ENCODE measurements at regions not wholly inside any gene's neighbourhood (a gene's known extent, or its start where the extent isn't known, plus 50 kb on each side); places are given as distances from the start of the nearest gene placed in this dataset.

DNA sequence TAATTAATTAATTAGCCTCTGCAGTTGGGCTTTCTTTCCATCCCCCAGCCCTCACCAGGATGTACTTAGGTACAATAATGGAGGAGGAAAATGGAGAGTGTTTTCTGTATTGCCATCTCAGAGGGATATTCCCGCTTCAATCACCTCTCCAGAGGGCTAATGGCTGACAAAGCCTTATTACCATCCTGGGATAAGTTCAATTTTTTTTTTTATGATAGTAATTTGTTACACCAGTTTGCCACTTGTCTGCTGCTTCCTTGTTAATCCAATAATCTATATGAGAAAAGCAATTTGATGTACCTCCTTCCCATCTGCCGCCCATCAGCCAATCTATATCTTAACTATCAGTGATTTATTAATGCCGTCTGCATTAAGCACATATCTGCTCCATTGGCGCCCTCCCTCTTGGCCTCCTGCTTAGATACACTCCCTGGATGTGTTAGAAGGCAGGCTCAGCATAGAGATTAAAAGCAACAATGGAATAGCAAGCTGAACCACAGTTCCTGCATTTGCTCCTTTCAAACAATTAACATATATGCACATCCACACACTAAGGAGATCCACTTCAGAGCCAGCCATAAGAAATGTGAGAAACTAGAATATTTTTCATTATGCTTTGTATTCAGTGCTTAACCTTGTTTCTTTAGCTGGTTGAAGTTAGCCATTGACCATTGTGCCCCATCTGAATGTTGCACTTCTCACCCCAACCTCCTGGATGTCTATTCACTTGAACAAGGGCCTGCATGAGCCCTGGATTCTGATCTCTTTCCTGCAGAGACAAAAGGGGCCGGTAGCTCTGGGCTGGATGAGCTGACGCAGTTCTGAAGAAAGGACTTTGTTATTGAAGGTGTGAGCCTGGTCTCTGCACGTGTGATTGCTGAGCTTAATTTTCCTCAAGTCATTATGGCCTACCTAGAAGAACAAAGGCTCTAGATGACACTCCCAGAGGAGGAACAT is 237.3 kb upstream of the GAP43 start:
- TF ChIP-seq, protein P1, sequence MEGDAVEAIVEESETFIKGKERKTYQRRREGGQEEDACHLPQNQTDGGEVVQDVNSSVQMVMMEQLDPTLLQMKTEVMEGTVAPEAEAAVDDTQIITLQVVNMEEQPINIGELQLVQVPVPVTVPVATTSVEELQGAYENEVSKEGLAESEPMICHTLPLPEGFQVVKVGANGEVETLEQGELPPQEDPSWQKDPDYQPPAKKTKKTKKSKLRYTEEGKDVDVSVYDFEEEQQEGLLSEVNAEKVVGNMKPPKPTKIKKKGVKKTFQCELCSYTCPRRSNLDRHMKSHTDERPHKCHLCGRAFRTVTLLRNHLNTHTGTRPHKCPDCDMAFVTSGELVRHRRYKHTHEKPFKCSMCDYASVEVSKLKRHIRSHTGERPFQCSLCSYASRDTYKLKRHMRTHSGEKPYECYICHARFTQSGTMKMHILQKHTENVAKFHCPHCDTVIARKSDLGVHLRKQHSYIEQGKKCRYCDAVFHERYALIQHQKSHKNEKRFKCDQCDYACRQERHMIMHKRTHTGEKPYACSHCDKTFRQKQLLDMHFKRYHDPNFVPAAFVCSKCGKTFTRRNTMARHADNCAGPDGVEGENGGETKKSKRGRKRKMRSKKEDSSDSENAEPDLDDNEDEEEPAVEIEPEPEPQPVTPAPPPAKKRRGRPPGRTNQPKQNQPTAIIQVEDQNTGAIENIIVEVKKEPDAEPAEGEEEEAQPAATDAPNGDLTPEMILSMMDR (conservative IDR thresholded peaks at IDR 0.05; ENCODE audit: low read depth, low read length) = no peak
- TF ChIP-seq EZH2 (IDR thresholded peaks at IDR 0.05; ENCODE audit: borderline replicate concordance, low read depth, low read length, poor library complexity, severe bottlenecking) = no peak

All from A673 (cell line).